HG03139 (cell line): ENCODE measurements at regions not wholly inside any gene's neighbourhood (a gene's known extent, or its start where the extent isn't known, plus 50 kb on each side); places are given as distances from the start of the nearest gene placed in this dataset.

Source experiments
- ATAC-seq: cut with Tn5 transposase; IDR thresholded peaks from one replicate; pipeline ENCODE4 v1.9.1; 2021; ENCODE audit not compliant: unreplicated experiment

DNA sequence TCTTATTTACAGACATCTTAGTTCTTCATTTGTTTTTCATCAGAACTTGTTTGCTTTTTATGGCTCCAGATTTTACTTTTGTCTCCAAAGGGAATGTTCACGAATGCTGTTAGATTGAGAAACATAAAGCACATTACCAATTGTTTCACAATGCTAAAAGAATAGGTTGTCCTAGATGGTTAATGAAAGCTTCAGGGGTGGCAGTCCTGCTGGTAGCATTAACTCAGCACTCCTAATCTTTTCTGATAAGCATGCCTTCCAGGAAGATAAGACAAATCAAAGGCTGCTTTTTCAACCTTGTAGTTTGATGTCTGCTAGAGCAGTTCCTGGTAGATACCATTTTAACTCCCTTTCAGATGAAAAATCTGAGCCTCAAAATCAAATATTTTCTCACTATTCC, 619.4 kb downstream of the PYDC2 start:
- ATAC-seq: no peak

DNA sequence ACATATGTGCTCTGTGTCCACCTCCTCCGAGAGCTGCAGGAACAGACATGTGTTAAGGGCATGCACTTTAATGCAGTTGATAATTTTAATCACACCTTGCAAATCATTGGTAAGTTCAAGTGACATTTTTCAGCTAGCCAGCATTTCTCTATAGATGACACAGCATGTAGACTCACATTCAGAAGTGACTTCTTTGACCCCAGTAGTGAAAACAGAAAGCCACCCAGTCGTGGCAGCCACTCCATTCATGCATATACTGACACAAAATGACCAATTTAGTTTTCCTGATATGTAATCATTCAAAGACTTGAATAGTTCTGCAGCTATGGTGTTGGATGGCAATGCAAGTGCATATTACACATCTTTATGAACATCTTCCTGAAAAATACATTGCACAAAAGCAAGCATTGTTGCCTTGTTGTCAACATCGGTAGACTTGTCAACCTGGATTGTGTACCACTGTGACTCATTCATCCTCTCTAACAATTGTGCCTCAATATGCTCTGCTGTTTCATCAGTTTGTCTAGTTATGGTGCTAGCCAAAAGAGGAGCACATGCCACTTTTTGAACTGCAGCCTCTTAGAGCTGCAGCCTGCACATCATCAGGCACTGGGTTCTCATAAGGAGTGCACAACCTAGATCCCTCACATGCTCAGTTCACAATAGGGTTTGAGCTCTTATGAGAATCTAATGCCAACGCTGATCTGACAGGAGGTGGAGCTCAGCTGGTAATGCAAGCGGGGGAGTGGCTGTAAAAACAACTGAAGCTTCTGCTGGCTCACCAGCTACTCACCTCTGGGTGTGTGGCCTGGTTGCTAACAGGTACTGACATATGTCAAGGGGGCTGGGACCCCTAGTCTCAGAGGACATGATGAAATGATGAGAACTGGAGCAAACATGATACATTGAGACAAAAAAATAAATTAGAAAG, 622.0 kb downstream of the PYDC2 start:
- ATAC-seq: peak; percentile 92
